GM12878 (cell line): ENCODE measurements at regions not wholly inside any gene's neighbourhood (a gene's known extent, or its start where the extent isn't known, plus 50 kb on each side); places are given as distances from the start of the nearest gene placed in this dataset.

Source experiments
- BCL11A ChIP-seq: IDR thresholded peaks from 2 replicates; pipeline ENCODE4 v1.6.1; 2011; ENCODE audit warnings: low read depth, low read length
- CTCF ChIP-seq, 3 experiments: IDR thresholded peaks in 2 of 3; conservative IDR thresholded peaks in 1 of 3; 2 replicates each; pipeline ENCODE4 v1.5.1; 2011; ENCODE audit warnings: low read depth in 3 of 3, low read length in 3 of 3, mild to moderate bottlenecking in 3 of 3, control low read depth in 2 of 3, moderate library complexity in 2 of 3, inconsistent platforms in 1 of 3, mixed read lengths in 1 of 3; ENCODE audit not compliant: control insufficient read depth in 2 of 3, insufficient read depth in 1 of 3; ENCODE audit errors: extremely low read depth in 1 of 3
- EZH2 ChIP-seq: IDR thresholded peaks from 2 replicates; pipeline ENCODE4 v1.6.1; 2012; ENCODE audit warnings: low read depth, mild to moderate bottlenecking, control low read depth, inconsistent platforms, low read length, borderline replicate concordance; ENCODE audit not compliant: control insufficient read depth
- FOS ChIP-seq: IDR thresholded peaks from 3 replicates; pipeline ENCODE4 v1.6.1; 2011; ENCODE audit warnings: borderline replicate concordance; ENCODE audit not compliant: insufficient read length; ENCODE audit errors: extremely low read depth
- MTA2 ChIP-seq: fragments of 450-650 bp; IDR thresholded peaks from 2 replicates; pipeline ENCODE4 v1.6.1; 2016; ENCODE audit warnings: low read depth, mild to moderate bottlenecking, moderate library complexity
- POLR2A ChIP-seq: IDR thresholded peaks from 2 replicates; pipeline ENCODE4 v1.6.1; 2011; ENCODE audit warnings: low read depth, mild to moderate bottlenecking, low read length
- SUZ12 ChIP-seq: fragments of 200-600 bp; sonication (generic); IDR thresholded peaks from one replicate; pipeline ENCODE4 v1.6.1; 2018; ENCODE audit warnings: antibody characterized with exemption, mild to moderate bottlenecking; ENCODE audit not compliant: unreplicated experiment
- ZSCAN29 ChIP-seq: fragments of 450-650 bp; IDR thresholded peaks from 2 replicates; pipeline ENCODE4 v1.6.1; 2017; ENCODE audit warnings: mild to moderate bottlenecking, moderate library complexity

- TF ChIP-seq SUZ12: no peak
- no peak for TF ChIP-seq CTCF (IDR thresholded peaks at IDR 0.05 in 2 of 3, conservative IDR thresholded peaks at IDR 0.05 in 1 of 3; ENCODE audit: control insufficient read depth in 2 of 3, extremely low read depth in 1 of 3, insufficient read depth in 1 of 3, low read depth in 3 of 3, low read length in 3 of 3)
- no peak for TF ChIP-seq BCL11A
- TF ChIP-seq MTA2: no peak
- no peak for TF ChIP-seq ZSCAN29
- TF ChIP-seq POLR2A: no peak
- TF ChIP-seq FOS: no peak
- TF ChIP-seq EZH2: no peak
These were observed 720.8 kb downstream of the SLC4A3 start for GRCh38 chr2:220348206-220348605.
